NCI-H748 (cell line): ENCODE measurements at regions not wholly inside any gene's neighbourhood (a gene's known extent, or its start where the extent isn't known, plus 50 kb on each side); places are given as distances from the start of the nearest gene placed in this dataset.

Source experiments
- DNase-seq: peaks from one replicate; lab custom pipeline; 2025; ENCODE audit not compliant: unreplicated experiment; lab: John Stamatoyannopoulos, UW

DNA sequence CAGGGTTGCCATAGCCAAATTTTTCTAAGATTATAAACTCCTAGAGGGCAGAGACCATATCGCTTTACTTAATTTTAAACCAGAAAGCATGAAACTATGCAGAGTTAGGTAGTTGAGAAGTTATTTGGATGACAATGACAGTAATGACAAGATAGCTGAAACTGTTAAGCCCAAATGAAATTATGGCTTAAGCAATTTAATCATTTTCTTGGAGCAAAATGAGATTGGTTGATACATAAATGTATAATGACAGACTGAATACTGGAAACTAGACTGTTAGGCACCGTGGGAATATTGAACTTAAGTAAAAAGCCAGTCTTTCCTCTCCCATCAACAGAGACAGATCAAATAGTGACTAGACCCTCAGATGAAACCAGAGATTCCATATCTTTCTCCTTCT, 670.3 kb upstream of the NRSN1 start:
- DNase-seq: no peak

GRCh38 chr6:23456396-23456795, 669.6 kb upstream of the NRSN1 start:
- no peak for DNase-seq

GRCh38 chr6:23457321-23457720, 668.7 kb upstream of the NRSN1 start:
- DNase-seq: no peak

DNA sequence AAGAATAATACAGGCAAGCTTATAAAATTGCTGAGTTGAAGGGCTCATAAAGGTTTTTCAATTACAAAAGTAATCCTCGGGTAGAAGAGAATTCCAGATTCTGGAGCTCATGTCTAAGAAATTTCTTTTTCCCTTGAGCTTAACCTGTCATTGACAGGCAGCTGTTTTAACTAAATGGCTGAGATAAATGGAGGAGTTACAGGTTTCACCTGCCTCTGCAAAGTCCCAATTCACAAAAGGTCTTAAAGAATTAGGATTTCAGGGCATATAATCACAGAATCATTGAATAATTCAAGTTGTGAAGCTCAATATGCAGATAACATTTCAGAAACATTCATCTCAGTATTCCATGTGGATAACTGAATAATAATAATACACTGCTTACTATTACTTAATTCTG, 660.1 kb upstream of the NRSN1 start:
- DNase-seq: no peak

DNA sequence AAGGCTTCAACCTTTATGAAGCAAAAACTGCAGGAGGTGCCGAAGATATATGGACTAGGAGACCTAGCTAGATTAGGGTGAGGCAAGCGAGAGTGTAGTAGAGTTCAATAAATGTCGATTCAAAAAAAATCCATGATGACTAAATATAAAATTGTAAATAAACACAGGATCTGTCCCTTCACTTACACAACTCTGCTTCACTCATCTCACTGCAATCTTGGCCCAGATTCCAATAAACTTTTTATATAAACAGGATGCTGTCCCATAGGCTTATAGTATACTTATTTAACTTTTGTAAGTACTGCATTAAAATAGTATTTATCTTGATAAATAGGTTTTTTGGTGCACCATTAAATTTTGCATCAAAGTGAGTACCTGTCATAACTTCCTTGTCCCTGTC, 648.4 kb upstream of the NRSN1 start:
- no peak for DNase-seq

DNA sequence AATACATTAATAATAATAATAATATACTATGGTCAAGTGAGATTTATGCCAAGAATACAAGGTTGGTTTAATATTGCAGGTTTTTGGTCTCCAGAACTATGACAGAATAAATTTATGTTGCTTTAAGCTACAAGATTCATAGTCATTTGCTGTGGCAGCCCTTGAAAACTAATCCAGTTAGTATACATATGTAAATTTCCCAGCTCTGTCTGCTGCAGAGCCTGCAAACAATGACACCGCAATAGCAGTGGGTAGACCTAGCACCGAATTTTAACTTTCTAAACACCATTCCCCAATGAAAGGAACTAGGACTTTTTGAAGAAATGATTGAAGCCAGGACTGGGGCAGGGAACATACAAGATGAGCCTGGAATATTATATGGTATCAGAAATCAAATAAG, 647.7 kb upstream of the NRSN1 start:
- no peak for DNase-seq

DNA sequence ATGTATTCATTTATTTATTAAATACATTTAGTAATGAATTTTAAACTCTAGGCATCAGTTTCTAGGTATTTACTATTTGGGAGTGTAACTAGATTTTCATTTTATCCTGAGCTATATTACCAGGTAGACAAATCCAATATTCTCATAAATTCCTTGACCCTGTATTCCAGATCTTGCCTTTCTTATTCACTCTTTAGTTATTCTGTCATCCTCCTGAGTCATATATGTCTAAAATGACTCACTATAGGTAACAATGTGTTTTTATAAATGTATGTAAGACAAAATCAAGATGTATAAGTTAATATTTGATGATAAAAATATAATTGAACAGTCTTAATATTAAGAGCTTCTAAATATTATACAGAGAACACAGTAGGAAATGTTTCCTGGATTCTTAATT, 642.1 kb upstream of the NRSN1 start:
- no peak for DNase-seq

DNA sequence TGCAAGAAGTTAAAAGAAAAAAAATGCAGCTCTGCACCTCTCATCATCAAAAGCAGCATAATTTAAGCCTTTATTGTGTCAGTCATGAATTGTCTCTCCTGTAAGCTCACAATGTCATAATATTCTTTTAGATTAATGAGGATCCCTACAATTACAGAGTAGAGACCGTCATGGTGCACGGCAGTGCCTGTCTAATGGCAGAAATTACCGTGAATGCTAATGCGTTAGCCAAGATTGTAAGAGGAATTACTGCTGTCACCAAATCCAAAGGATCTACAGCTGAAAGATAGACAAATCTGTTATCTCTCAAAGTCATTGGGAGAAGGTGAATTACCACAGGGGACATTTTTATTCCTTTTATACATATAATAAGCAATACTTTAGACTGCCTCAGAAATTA, 631.6 kb upstream of the NRSN1 start:
- no peak for DNase-seq

- DNase-seq: no peak
Observed at GRCh38 chr6:23498013-23498412, 628.0 kb upstream of the NRSN1 start.

GRCh38 chr6:23499549-23499948, 626.5 kb upstream of the NRSN1 start:
- peak; percentile 30 for DNase-seq

- no peak for DNase-seq
Observed at GRCh38 chr6:23503173-23503572, 622.8 kb upstream of the NRSN1 start.

GRCh38 chr6:23505026-23505425, 621.0 kb upstream of the NRSN1 start:
- no peak for DNase-seq

GRCh38 chr6:23510778-23511510, 615.1 kb upstream of the NRSN1 start:
- no peak for DNase-seq

DNA sequence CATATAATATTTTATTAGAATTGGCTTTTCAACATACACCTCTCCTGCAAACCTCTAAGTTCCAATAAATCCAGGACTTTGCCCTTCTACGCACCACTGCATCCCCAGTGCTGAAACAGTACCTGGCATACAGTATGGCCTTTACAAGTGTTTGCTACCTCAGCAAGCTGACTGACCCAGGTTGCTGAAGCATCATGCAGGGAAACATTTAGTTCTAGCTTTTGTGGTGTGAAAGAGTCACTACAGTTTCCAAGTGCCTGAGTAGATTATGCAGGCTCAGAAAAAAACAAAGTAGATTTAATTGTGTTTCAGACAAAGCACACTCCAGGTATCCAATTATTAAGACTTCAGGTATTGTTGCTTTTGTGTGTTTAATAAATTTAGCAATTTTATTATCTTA, 614.2 kb upstream of the NRSN1 start:
- no peak for DNase-seq

GRCh38 chr6:23518294-23518693, 607.7 kb upstream of the NRSN1 start:
- no peak for DNase-seq

DNA sequence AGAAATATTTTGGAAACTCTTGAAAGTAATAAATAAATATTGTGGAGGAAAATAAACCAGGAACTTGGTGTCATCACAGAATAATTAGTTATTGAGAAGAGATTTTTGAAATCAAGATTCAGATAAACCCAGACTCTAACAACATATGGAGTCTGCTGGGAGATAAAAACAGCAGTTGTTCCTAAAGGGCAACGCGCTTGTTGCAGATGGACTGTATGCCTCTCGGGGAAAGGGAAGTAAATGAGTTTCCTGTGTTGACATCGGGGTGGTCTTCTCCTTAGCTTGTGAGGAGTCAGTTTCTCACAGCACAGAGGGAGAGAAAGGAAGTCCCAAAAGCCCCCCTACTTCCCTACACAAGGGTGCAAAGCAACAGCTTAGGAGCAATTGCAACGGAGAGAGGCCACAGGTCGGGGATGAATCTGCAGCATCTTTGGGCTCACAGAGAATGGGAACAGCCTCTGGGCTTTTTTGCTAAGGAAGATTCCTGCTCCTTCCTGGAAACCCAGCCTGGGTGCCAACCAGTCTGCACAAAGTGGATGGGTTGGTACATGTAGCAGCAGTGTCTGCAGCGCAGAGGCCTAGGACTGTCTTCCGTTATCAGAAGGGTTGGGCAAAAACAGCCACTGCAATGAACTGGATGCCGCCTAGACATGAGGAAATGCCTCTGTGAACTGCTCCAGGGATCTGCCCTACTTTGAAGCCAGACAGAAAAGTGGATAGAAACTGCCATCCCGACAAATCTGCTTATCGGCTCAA, 603.0 kb upstream of the NRSN1 start:
- DNase-seq: no peak

GRCh38 chr6:23523771-23524170, 602.2 kb upstream of the NRSN1 start:
- no peak for DNase-seq

GRCh38 chr6:23524548-23524947, 601.5 kb upstream of the NRSN1 start:
- no peak for DNase-seq

DNA sequence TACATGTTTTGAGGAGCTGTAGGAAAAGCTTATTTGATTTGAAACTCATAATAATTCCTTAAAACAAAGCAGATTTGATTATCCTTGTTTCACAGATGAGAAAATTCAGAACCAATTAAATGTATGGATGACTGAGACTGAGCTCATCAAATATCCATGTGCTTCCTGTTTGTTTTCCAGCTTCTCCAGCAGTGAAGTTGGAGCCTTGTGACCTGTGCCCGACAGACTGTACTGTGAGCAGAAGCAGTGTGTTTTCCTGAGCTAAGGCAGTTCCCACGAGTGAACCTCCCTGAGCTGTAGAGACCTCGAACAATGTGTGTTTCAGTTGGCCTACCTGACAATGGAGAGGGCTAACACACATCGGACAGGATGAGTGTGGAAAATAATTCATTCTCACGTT, 599.5 kb upstream of the NRSN1 start:
- DNase-seq: no peak

GRCh38 chr6:23529902-23530301, 596.1 kb upstream of the NRSN1 start:
- DNase-seq: no peak

GRCh38 chr6:23531666-23532065, 594.3 kb upstream of the NRSN1 start:
- DNase-seq: no peak

GRCh38 chr6:23532227-23532626, 593.8 kb upstream of the NRSN1 start:
- no peak for DNase-seq

DNA sequence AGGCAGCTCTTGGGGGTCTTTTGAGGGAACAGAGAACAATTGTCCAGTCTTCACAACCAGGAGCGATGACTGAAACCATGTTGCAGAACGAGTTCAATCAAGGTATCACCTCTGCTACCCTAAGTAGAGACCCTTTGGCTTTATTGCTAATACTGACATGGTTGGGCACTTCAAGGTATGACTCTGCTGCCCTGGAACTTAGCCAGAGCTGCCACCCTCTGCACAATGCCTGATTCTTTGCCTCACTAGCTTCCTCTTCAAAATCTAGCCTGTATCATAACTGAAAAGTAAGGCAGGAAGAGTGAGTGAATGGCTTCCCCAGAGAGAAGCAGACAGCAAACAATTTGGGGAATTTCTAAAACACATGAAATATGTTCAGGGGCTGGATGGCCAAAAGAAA, 592.7 kb upstream of the NRSN1 start:
- no peak for DNase-seq
